ENCODE measurements at regions not wholly inside any gene's neighbourhood (a gene's known extent, or its start where the extent isn't known, plus 50 kb on each side); places are given as distances from the start of the nearest gene placed in this dataset.

GRCh38 chr20:52833901-52834300, 138.3 kb upstream of the TSHZ2 start:
- POLR2A ChIA-PET = no interaction called here
- H3K27me3 ChIP-seq (ENCODE audit: control insufficient read depth, insufficient read depth, low read length) = no peaks in the 10 kb centered on the region
- TF ChIP-seq POLR2AphosphoS5 (IDR thresholded peaks at IDR 0.05; ENCODE audit: low read depth, low read length) (no peak), TCF7L2 (IDR thresholded peaks at IDR 0.05; ENCODE audit: low read depth, low read length) (no peak), CTCF (IDR thresholded peaks at IDR 0.05) (no peak), REST (IDR thresholded peaks at IDR 0.05; ENCODE audit: insufficient read depth in 1 of 2, low read depth in 2 of 2, low read length in 1 of 2) (no peak), SIN3A (IDR thresholded peaks at IDR 0.05; ENCODE audit: borderline replicate concordance, insufficient read depth, low read depth, low read length) (no peak)
- intact Hi-C loops (cut with micrococcal nuclease; ENCODE audit: unreplicated experiment) = no loop called here
- H3K27ac ChIP-seq (ENCODE audit: low read length) = no peak overlapping the region
- no peaks in the 10 kb centered on the region for H3K9me3 ChIP-seq (ENCODE audit: control insufficient read depth, insufficient read depth, low read depth, low read length)
- H3K4me3 ChIP-seq (ENCODE audit: low read depth in 2 of 2, low read length in 2 of 2) = no peak overlapping the region
- no TSS peak for BruUV-seq (replicated peaks)
- H3K36me3 ChIP-seq (ENCODE audit: control insufficient read depth, insufficient read depth, low read length) = no peaks in the 10 kb centered on the region
- DNase-seq (ENCODE audit: low read depth, low spot score) (no peak), ATAC-seq (no peak)
- in situ Hi-C loops (cut with HindIII; ENCODE audit: low pct_unique_long_range_greater_than_20kb, low sequenced_read_pairs) = no loop called here
- CTCF ChIA-PET = no interaction called here
- H3K4me1 ChIP-seq (ENCODE audit: control insufficient read depth, insufficient read depth, low read length) = no peaks in the 10 kb centered on the region

- Histone ChIP-seq H3K4me1 (ENCODE audit: control insufficient read depth, insufficient read depth, low read length) (no peaks in the 10 kb centered on the region), H3K9me3 (ENCODE audit: control insufficient read depth, insufficient read depth, low read depth, low read length) (no peaks in the 10 kb centered on the region), H3K27me3 (ENCODE audit: control insufficient read depth, insufficient read depth, low read length) (no peaks in the 10 kb centered on the region), H3K36me3 (ENCODE audit: control insufficient read depth, insufficient read depth, low read length) (no peaks in the 10 kb centered on the region), H3K4me3 (ENCODE audit: low read depth in 2 of 2, low read length in 2 of 2) (no peak overlapping the region), H3K27ac (ENCODE audit: low read length) (no peak overlapping the region)
- ChIA-PET POLR2A (no interaction called here), CTCF (no interaction called here)
- ATAC-seq = no peak
- BruUV-seq (replicated peaks) = no TSS peak
- in situ Hi-C loops (cut with HindIII; ENCODE audit: low pct_unique_long_range_greater_than_20kb, low sequenced_read_pairs) (no loop called here), intact Hi-C loops (cut with micrococcal nuclease; ENCODE audit: unreplicated experiment) (no loop called here)
- no peak for DNase-seq (ENCODE audit: low read depth, low spot score)
- TF ChIP-seq TCF7L2 (IDR thresholded peaks at IDR 0.05; ENCODE audit: low read depth, low read length) = no peak
- TF ChIP-seq SIN3A (IDR thresholded peaks at IDR 0.05; ENCODE audit: borderline replicate concordance, insufficient read depth, low read depth, low read length) = no peak
- no peak for TF ChIP-seq REST (IDR thresholded peaks at IDR 0.05; ENCODE audit: insufficient read depth in 1 of 2, low read depth in 2 of 2, low read length in 1 of 2)
- no peak for TF ChIP-seq CTCF (IDR thresholded peaks at IDR 0.05)
- no peak for TF ChIP-seq POLR2AphosphoS5 (IDR thresholded peaks at IDR 0.05; ENCODE audit: low read depth, low read length)
Observed at GRCh38 chr20:52832151-52832774, 139.9 kb upstream of the TSHZ2 start.
